Activated CD8-positive, alpha-beta T cell treated with anti-CD3 and anti-CD28 coated beads for 36 hours (primary cell): ENCODE measurements at regions not wholly inside any gene's neighbourhood (a gene's known extent, or its start where the extent isn't known, plus 50 kb on each side); places are given as distances from the start of the nearest gene placed in this dataset.

Source experiments
- ATAC-seq: fragments of 200-7000 bp; cut with Tn5 transposase; one replicate; pipeline ENCODE4 v1.10.0; 2021; ENCODE audit warnings: mild to moderate bottlenecking, moderate library complexity
- CTCF ChIA-PET: fragments of 350-600 bp; sonication (Branson Sonifier 250); formaldehyde crosslinking; loops from one replicate; lab custom pipeline; 2021; ENCODE audit warnings: antibody characterized with exemption; lab: Charles Lee
- POLR2A ChIA-PET: fragments of 350-600 bp; sonication (Branson Sonifier 250); formaldehyde crosslinking; loops from one replicate; lab custom pipeline; 2021; ENCODE audit warnings: antibody characterized with exemption; lab: Charles Lee
- DNase-seq: peaks from one replicate; pipeline ENCODE4 v3.0.0-alpha.2; 2020
- H3K27ac Mint-ChIP-seq: one replicate; pipeline ENCODE4 v1.8.0; 2021; ENCODE audit warnings: mild to moderate bottlenecking, mixed read lengths
- H3K27me3 Mint-ChIP-seq: one replicate; pipeline ENCODE4 v1.8.0; 2021; ENCODE audit warnings: mixed read lengths
- H3K36me3 Mint-ChIP-seq: one replicate; pipeline ENCODE4 v1.8.0; 2021; ENCODE audit warnings: low read depth, mixed read lengths
- H3K4me1 Mint-ChIP-seq: one replicate; pipeline ENCODE4 v1.8.0; 2021; ENCODE audit warnings: low read depth, mixed read lengths
- H3K4me3 Mint-ChIP-seq: one replicate; pipeline ENCODE4 v1.8.0; 2021; ENCODE audit warnings: mild to moderate bottlenecking, moderate library complexity, mixed read lengths
- H3K9me3 Mint-ChIP-seq: one replicate; pipeline ENCODE4 v1.8.0; 2021; ENCODE audit warnings: mixed read lengths
- intact Hi-C: fragments of 100-400 bp; cut with micrococcal nuclease; formaldehyde crosslinking; loops from one replicate; pipeline ENCODE4 v1.10.0; 2022
- TF ChIP-seq, protein P1 (sequence below): fragments of 200-600 bp; IDR thresholded peaks from one replicate; pipeline ENCODE4 v1.8.0; 2022; ENCODE audit warnings: antibody characterized with exemption, mild to moderate bottlenecking

DNA sequence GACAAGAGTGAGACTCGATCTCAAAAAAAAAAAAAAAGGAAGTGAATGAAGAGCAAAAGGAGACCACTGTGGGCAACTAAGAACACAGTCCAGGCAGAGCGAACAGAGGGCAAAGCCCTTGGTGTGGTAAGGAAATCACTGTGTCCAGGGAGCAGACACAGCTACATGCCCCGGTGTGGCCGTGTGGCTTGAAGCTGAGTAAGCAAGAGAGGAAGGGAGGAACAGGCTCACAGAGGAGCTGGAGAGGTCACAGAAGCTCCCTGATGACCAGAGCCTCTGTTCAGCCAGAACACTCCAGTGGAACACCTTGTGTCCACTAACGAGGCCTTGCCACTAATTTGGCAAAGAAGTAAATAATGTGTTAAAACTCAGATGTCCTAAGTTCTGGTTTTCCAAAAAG lies 60.6 kb upstream of the GATA2 start:
- ATAC-seq (no peak), DNase-seq (no peak)
- POLR2A ChIA-PET: no interaction called here
- no peaks in the 10 kb centered on the region for H3K4me1 Mint-ChIP-seq
- no peak overlapping the region for H3K27ac Mint-ChIP-seq
- TF ChIP-seq, protein P1, sequence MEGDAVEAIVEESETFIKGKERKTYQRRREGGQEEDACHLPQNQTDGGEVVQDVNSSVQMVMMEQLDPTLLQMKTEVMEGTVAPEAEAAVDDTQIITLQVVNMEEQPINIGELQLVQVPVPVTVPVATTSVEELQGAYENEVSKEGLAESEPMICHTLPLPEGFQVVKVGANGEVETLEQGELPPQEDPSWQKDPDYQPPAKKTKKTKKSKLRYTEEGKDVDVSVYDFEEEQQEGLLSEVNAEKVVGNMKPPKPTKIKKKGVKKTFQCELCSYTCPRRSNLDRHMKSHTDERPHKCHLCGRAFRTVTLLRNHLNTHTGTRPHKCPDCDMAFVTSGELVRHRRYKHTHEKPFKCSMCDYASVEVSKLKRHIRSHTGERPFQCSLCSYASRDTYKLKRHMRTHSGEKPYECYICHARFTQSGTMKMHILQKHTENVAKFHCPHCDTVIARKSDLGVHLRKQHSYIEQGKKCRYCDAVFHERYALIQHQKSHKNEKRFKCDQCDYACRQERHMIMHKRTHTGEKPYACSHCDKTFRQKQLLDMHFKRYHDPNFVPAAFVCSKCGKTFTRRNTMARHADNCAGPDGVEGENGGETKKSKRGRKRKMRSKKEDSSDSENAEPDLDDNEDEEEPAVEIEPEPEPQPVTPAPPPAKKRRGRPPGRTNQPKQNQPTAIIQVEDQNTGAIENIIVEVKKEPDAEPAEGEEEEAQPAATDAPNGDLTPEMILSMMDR: no peak
- CTCF ChIA-PET: interaction anchor here (1.4 kb wide), 1 partner anchor 55 kb away, joined by 3 read pairs; no protein-coding TSS in a partner anchor
- H3K4me3 Mint-ChIP-seq: no peak overlapping the region
- H3K27me3 Mint-ChIP-seq: peaks cover 40% of the 10 kb centered on the region
- intact Hi-C loops: no loop called here
- no peaks in the 10 kb centered on the region for H3K36me3 Mint-ChIP-seq
- no peaks in the 10 kb centered on the region for H3K9me3 Mint-ChIP-seq

- Mint-ChIP-seq H3K27ac (no peak overlapping the region), H3K4me1 (no peaks in the 10 kb centered on the region), H3K9me3 (no peaks in the 10 kb centered on the region), H3K4me3 (no peak overlapping the region), H3K36me3 (no peaks in the 10 kb centered on the region), H3K27me3 (peaks cover 31% of the 10 kb centered on the region)
- ATAC-seq: no peak
- DNase-seq: no peak
- CTCF ChIA-PET: interaction anchor here (0.9 kb wide), 1 partner anchor 13 kb away, joined by 3 read pairs; no protein-coding TSS in a partner anchor
- POLR2A ChIA-PET: interaction anchor here (0.6 kb wide), 1 partner anchor 506 kb away, joined by 4 read pairs; no protein-coding TSS in a partner anchor
- intact Hi-C loops: no loop called here
- TF ChIP-seq, protein P1: no peak
Measured at GRCh38 chr3:128551867-128552266, 58.9 kb upstream of the GATA2 start.

DNA sequence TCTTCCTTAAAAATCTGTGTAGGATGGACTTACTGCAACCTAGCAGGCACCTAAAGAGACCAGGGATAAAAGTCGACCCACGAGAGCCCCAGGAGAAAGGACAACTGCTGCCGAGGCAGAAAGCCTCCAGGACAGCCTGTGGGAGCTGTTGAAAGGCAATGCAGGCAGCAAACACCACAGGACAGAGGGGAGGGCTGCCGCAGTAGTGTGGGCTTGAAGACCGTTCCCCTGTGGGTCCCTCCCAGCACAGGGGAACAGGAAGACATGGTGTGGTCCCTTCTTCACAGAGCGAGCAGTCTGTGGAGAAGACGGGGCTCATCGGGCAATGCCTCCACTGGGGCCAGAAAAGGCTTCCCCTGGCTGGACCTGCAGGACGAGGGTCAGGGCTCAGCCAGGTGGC lies 58.5 kb upstream of the GATA2 start:
- ATAC-seq (no peak), DNase-seq (no peak)
- CTCF ChIA-PET: interaction anchor here (0.9 kb wide), 1 partner anchor 12 kb away, joined by 3 read pairs; no protein-coding TSS in a partner anchor
- TF ChIP-seq, protein P1: no peak
- intact Hi-C loops: no loop called here
- no peak overlapping the region for H3K4me3 Mint-ChIP-seq
- POLR2A ChIA-PET: interaction anchor here (0.6 kb wide), 1 partner anchor 506 kb away, joined by 4 read pairs; no protein-coding TSS in a partner anchor
- H3K4me1 Mint-ChIP-seq: no peaks in the 10 kb centered on the region
- no peak overlapping the region for H3K27ac Mint-ChIP-seq
- no peaks in the 10 kb centered on the region for H3K36me3 Mint-ChIP-seq
- peaks cover 28% of the 10 kb centered on the region for H3K27me3 Mint-ChIP-seq
- no peaks in the 10 kb centered on the region for H3K9me3 Mint-ChIP-seq

- H3K9me3 Mint-ChIP-seq: no peaks in the 10 kb centered on the region
- intact Hi-C loops: no loop called here
- POLR2A ChIA-PET: no interaction called here
- H3K36me3 Mint-ChIP-seq: no peaks in the 10 kb centered on the region
- no peaks in the 10 kb centered on the region for H3K4me1 Mint-ChIP-seq
- DNase-seq (no peak), ATAC-seq (no peak)
- no peak overlapping the region for H3K27ac Mint-ChIP-seq
- CTCF ChIA-PET: no interaction called here
- TF ChIP-seq, protein P1: no peak
- H3K4me3 Mint-ChIP-seq: no peak overlapping the region
- peaks cover 27% of the 10 kb centered on the region for H3K27me3 Mint-ChIP-seq
Measured at GRCh38 chr3:128550471-128551126, 57.6 kb upstream of the GATA2 start.

DNA sequence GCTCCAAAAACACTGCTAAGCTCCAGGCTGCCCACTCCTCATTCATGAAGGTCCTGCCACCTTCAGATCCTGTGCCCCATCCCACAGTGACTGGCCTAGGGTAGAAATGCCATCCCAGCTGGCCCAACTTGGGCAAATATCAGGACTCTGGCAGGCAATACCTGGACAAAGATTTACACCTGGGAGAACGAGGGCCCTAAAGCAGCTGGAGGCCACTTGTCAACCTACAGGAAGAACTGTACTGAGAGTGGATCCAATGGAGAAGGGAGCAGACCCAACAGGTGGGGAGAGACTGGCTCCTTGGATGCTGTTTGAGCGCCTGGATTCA lies 57.1 kb upstream of the GATA2 start:
- ChIA-PET CTCF (no interaction called here), POLR2A (no interaction called here)
- ATAC-seq (no peak), DNase-seq (no peak)
- no peaks in the 10 kb centered on the region for H3K4me1 Mint-ChIP-seq
- intact Hi-C loops: no loop called here
- TF ChIP-seq, protein P1: no peak
- no peaks in the 10 kb centered on the region for H3K36me3 Mint-ChIP-seq
- no peak overlapping the region for H3K27ac Mint-ChIP-seq
- H3K4me3 Mint-ChIP-seq: no peak overlapping the region
- no peaks in the 10 kb centered on the region for H3K9me3 Mint-ChIP-seq
- peaks cover 26% of the 10 kb centered on the region for H3K27me3 Mint-ChIP-seq
